SIG-M5 treated with dmso at 0.1 percent for 504 hours (cell line): ENCODE measurements at regions not wholly inside any gene's neighbourhood (a gene's known extent, or its start where the extent isn't known, plus 50 kb on each side); places are given as distances from the start of the nearest gene placed in this dataset.

ENCODE experiments used
- DNase-seq: peaks from one replicate; lab custom pipeline; 2025; ENCODE audit not compliant: unreplicated experiment; lab: John Stamatoyannopoulos, UW

DNA sequence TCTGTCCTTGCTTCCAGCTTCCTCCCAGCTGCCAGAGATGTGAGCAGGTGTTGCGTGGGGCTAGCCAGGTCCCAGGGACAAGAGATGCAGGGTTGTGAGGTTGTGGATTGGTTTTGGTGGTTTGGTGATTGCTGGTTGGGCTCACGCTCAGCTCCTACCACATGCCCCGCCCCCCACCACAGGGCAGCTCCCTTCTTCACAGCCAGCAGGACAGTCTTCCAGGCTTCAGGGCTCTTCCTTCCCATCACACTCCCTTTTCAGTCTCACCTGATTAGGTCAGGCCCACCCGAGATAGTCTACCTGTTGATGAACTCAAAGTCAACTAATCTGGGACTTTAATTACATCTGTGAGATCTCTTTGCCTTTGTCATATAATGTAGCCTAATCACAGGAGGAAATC, 52.0 kb upstream of the GLI2 start:
- no peak for DNase-seq

- no peak for DNase-seq
Measured at GRCh38 chr2:120684289-120685065, 51.2 kb upstream of the GLI2 start.

DNA sequence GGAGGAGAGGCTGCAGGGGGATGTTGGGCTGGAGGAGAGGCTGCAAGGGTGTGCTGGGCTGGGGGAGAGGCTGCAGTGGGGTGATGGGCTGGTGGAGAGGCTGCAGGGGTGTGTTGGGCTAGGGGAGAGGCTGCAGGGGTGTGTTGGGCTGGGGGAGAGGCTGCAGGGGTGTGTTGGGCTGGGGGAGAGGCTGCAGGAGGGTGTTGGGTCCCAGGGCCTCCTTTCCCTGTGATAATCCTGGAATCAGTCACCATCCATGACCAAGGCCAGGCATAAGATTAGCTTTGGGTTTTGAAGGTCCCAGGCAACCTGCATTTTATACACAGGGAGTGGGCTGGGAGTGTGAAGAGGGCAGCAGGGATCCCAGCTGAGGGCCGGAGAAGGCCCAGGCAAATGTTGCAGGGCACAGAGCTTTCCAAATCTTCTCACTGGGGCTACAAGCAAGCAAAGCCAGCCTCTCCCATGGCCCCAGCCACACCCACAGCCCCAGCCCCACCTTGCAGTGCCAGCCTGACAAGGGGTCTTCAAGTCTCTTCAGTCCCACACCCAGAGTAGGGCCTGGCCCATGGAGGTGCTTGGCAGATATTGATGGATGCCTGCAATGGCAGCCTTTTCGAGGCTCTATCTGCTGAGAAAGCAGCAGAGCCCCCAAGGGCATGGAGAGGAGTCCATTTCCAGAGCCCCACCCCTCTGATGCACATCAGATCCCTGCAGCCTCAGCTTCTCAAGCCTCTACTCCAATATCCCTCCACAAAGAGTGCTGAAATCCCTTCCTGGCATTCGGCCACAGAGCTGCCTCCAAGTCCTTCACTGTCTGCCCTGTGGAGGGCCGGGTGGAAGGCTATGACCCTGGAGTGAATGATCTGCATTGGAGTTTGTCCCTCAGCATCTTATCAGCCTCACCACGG, 50.3 kb upstream of the GLI2 start:
- DNase-seq, result no peak
